IMR-90 (cell line): ENCODE measurements at regions not wholly inside any gene's neighbourhood (a gene's known extent, or its start where the extent isn't known, plus 50 kb on each side); places are given as distances from the start of the nearest gene placed in this dataset.

ENCODE experiments used
- ATAC-seq: fragments of 200-7000 bp; cut with Tn5 transposase; 2 replicates; pipeline ENCODE4 v1.9.1; 2020; ENCODE audit warnings: low read depth, mild to moderate bottlenecking, moderate library complexity
- BruUV-seq: library from RNA; stranded (reverse); fragments of 400-500 nt; replicated peaks from 2 replicates; lab custom pipeline; 2021; lab: Mats Ljungman, UMichigan
- CTCF ChIA-PET: fragments of 300-600 bp; formaldehyde crosslinking; extraction: SDS; loops from one replicate; lab custom pipeline; 2021; ENCODE audit warnings: antibody characterized with exemption; lab: Yijun Ruan, JAX
- POLR2A ChIA-PET: fragments of 300-600 bp; sonication (Branson Sonifier 250); formaldehyde crosslinking; loops from one replicate; lab custom pipeline; 2022; ENCODE audit warnings: antibody characterized with exemption; ENCODE audit not compliant: unreplicated experiment; lab: Charles Lee
- DNase-seq: peaks from one replicate; pipeline ENCODE4 v3.0.0; 2013
- H2AFZ ChIP-seq: replicated peaks from 2 replicates; pipeline ENCODE3; 2013; ENCODE audit warnings: low read length, mild to moderate bottlenecking; ENCODE audit not compliant: poor library complexity
- H2AK5ac ChIP-seq: 2 replicates; pipeline ENCODE4 v1.6.1; 2013; ENCODE audit warnings: low read depth, low read length, inconsistent platforms
- H2AK9ac ChIP-seq: replicated peaks from 2 replicates; pipeline ENCODE3; 2013; ENCODE audit warnings: mild to moderate bottlenecking, low read depth, low read length, moderate library complexity; ENCODE audit not compliant: poor library complexity
- H2BK120ac ChIP-seq: 2 replicates; pipeline ENCODE4 v1.6.1; 2013; ENCODE audit warnings: low read depth, low read length, inconsistent platforms
- H2BK15ac ChIP-seq: 3 replicates; pipeline ENCODE4 v1.6.1; 2013; ENCODE audit warnings: low read depth, low read length, inconsistent platforms
- H2BK20ac ChIP-seq: 2 replicates; pipeline ENCODE4 v1.6.1; 2013; ENCODE audit warnings: low read depth, mild to moderate bottlenecking, inconsistent platforms, low read length, moderate library complexity
- H2BK5ac ChIP-seq: 2 replicates; pipeline ENCODE4 v1.6.1; 2013; ENCODE audit warnings: mild to moderate bottlenecking, low read depth, low read length, inconsistent platforms; ENCODE audit not compliant: poor library complexity, severe bottlenecking
- H3K14ac ChIP-seq: replicated peaks from 2 replicates; pipeline ENCODE4 v1.6.1; 2013; ENCODE audit warnings: low read depth, low read length, inconsistent platforms
- H3K18ac ChIP-seq: 2 replicates; pipeline ENCODE4 v1.6.1; 2013; ENCODE audit warnings: low read depth, low read length, control low read depth
- H3K23ac ChIP-seq: 2 replicates; pipeline ENCODE4 v1.6.1; 2013; ENCODE audit warnings: low read depth, low read length, inconsistent platforms
- H3K27ac ChIP-seq: 2 replicates; pipeline ENCODE4 v1.5.1; 2013; ENCODE audit warnings: mild to moderate bottlenecking, control low read depth, low read length; ENCODE audit not compliant: insufficient read depth
- H3K27me3 ChIP-seq: 2 replicates; pipeline ENCODE4 v1.6.1; 2013; ENCODE audit warnings: low read length; ENCODE audit not compliant: control insufficient read depth, insufficient read depth
- H3K36me3 ChIP-seq: 2 replicates; pipeline ENCODE4 v1.6.1; 2013; ENCODE audit warnings: low read length, mixed read lengths; ENCODE audit not compliant: control insufficient read depth, insufficient read depth
- H3K4ac ChIP-seq: 2 replicates; pipeline ENCODE4 v1.6.1; 2013; ENCODE audit warnings: low read depth, low read length, inconsistent platforms
- H3K4me1 ChIP-seq: 2 replicates; pipeline ENCODE4 v1.6.1; 2013; ENCODE audit warnings: low read length, mixed read lengths; ENCODE audit not compliant: control insufficient read depth, insufficient read depth
- H3K4me2 ChIP-seq: 2 replicates; pipeline ENCODE4 v1.6.1; 2013; ENCODE audit warnings: low read depth, mild to moderate bottlenecking, control low read depth, low read length, moderate library complexity
- H3K4me3 ChIP-seq: 2 replicates; pipeline ENCODE4 v1.5.1; 2013; ENCODE audit warnings: low read depth, mild to moderate bottlenecking, control low read depth, low read length, moderate library complexity; ENCODE audit not compliant: insufficient read depth
- H3K56ac ChIP-seq: 2 replicates; pipeline ENCODE4 v1.6.1; 2013; ENCODE audit warnings: low read length, inconsistent platforms; ENCODE audit not compliant: insufficient read depth; ENCODE audit errors: extremely low read depth
- H3K79me1 ChIP-seq, 2 experiments: 2 replicates each; pipeline ENCODE4 v1.6.1; 2013; ENCODE audit warnings: low read length in 2 of 2, inconsistent platforms in 1 of 2, low read depth in 1 of 2
- H3K9ac ChIP-seq: 2 replicates; pipeline ENCODE4 v1.6.1; 2013; ENCODE audit warnings: low read depth, low read length, control low read depth
- H3K9me1 ChIP-seq: 2 replicates; pipeline ENCODE4 v1.6.1; 2013; ENCODE audit warnings: low read length, inconsistent platforms; ENCODE audit not compliant: insufficient read depth
- H3K9me3 ChIP-seq: 2 replicates; pipeline ENCODE4 v1.6.1; 2013; ENCODE audit warnings: low read length; ENCODE audit not compliant: control insufficient read depth, insufficient read depth
- H4K20me1 ChIP-seq: 2 replicates; pipeline ENCODE4 v1.6.1; 2013; ENCODE audit warnings: low read length, inconsistent platforms; ENCODE audit not compliant: insufficient read depth
- H4K5ac ChIP-seq: 2 replicates; pipeline ENCODE4 v1.6.1; 2013; ENCODE audit warnings: mild to moderate bottlenecking, low read depth, low read length, control low read depth
- H4K8ac ChIP-seq, 2 experiments: 2 replicates each; pipeline ENCODE4 v1.6.1; 2013; ENCODE audit warnings: low read depth in 2 of 2, low read length in 2 of 2, control low read depth in 1 of 2, inconsistent platforms in 1 of 2
- H4K91ac ChIP-seq: 2 replicates; pipeline ENCODE4 v1.6.1; 2013; ENCODE audit warnings: low read depth, low read length, inconsistent platforms; ENCODE audit not compliant: insufficient read depth
- CEBPB ChIP-seq: IDR thresholded peaks from 2 replicates; pipeline ENCODE4 v1.6.1; 2012; ENCODE audit warnings: low read depth, low read length, improper control_type of control experiment
- dilution Hi-C: fragments of 300-500 bp; cut with HindIII; formaldehyde crosslinking; loops from one replicate; pipeline ENCODE4 v1.14.3; 2018; ENCODE audit warnings: low sequenced_read_pairs; ENCODE audit not compliant: unreplicated experiment
- in situ Hi-C: fragments of 300-500 bp; cut with MboI; formaldehyde crosslinking; loops from 3 replicates; pipeline ENCODE4 v1.14.3; 2019; ENCODE audit warnings: low sequenced_read_pairs, inconsistent platforms, mixed read lengths
- intact Hi-C: fragments of 100-400 bp; cut with micrococcal nuclease; formaldehyde crosslinking; loops from 2 replicates; pipeline ENCODE4 v1.10.0; 2022
- TF ChIP-seq, protein P1 (sequence below): fragments of 150-350 bp; IDR thresholded peaks from 2 replicates; pipeline ENCODE4 v1.6.1; 2016; ENCODE audit warnings: low read depth, mild to moderate bottlenecking, low read length, moderate library complexity, borderline replicate concordance

DNA sequence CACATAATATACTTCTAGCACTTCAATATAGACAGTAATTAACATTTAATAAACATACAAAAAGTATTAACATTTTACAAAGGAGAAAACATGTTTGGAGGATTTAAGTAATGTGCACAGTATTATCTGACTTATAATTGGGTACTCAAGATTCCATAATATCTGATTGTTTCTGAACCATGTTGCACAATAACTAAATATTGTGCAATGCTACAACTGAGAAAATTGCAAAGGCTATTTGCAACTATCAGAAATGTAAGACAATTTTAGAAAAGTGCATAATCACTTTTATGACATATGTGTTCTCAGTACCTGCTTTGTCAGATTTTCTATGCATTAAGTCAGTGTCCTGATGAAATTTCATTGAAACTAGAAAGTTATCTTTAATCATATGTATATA, 934.6 kb downstream of the SOCS6 start:
- no peaks in the 10 kb centered on the region for H4K20me1 ChIP-seq
- in situ Hi-C loops = no loop called here
- no peak overlapping the region for H2BK120ac ChIP-seq
- no peak overlapping the region for H3K56ac ChIP-seq
- no peak overlapping the region for H3K4me2 ChIP-seq
- no peaks in the 10 kb centered on the region for H3K36me3 ChIP-seq
- peak; percentile 83 for TF ChIP-seq CEBPB
- TF ChIP-seq, protein P1, sequence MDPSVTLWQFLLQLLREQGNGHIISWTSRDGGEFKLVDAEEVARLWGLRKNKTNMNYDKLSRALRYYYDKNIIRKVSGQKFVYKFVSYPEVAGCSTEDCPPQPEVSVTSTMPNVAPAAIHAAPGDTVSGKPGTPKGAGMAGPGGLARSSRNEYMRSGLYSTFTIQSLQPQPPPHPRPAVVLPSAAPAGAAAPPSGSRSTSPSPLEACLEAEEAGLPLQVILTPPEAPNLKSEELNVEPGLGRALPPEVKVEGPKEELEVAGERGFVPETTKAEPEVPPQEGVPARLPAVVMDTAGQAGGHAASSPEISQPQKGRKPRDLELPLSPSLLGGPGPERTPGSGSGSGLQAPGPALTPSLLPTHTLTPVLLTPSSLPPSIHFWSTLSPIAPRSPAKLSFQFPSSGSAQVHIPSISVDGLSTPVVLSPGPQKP = no peak
- no peak overlapping the region for H3K9ac ChIP-seq
- H2AK9ac ChIP-seq = no peak overlapping the region
- POLR2A ChIA-PET = no interaction called here
- no peak overlapping the region for H3K4me3 ChIP-seq
- no peak overlapping the region for H2BK5ac ChIP-seq
- no peaks in the 10 kb centered on the region for H3K79me1 ChIP-seq
- DNase-seq = no peak
- H2BK20ac ChIP-seq = no peak overlapping the region
- no peak overlapping the region for H2AFZ ChIP-seq
- ATAC-seq = no peak
- no peak overlapping the region for H4K5ac ChIP-seq
- BruUV-seq = no TSS peak
- intact Hi-C loops = no loop called here
- H3K14ac ChIP-seq = no peak overlapping the region
- CTCF ChIA-PET = no interaction called here
- H2BK15ac ChIP-seq = no peak overlapping the region
- H3K9me3 ChIP-seq = peaks cover 15% of the 10 kb centered on the region
- H3K23ac ChIP-seq = no peak overlapping the region
- dilution Hi-C loops = no loop called here
- no peak overlapping the region for H4K8ac ChIP-seq
- no peak overlapping the region for H2AK5ac ChIP-seq
- no peaks in the 10 kb centered on the region for H3K9me1 ChIP-seq
- H3K18ac ChIP-seq = no peak overlapping the region
- H4K91ac ChIP-seq = no peak overlapping the region
- no peaks in the 10 kb centered on the region for H3K27me3 ChIP-seq
- H3K4ac ChIP-seq = no peak overlapping the region
- no peak overlapping the region for H3K27ac ChIP-seq
- no peaks in the 10 kb centered on the region for H3K4me1 ChIP-seq
